ENCODE measurements at regions not wholly inside any gene's neighbourhood (a gene's known extent, or its start where the extent isn't known, plus 50 kb on each side); places are given as distances from the start of the nearest gene placed in this dataset.
"Not testable (repeated sequence)": the region's sequence is repeated elsewhere in the genome, so short reads cannot be mapped to it uniquely, and the experiment has no call there.

DNA sequence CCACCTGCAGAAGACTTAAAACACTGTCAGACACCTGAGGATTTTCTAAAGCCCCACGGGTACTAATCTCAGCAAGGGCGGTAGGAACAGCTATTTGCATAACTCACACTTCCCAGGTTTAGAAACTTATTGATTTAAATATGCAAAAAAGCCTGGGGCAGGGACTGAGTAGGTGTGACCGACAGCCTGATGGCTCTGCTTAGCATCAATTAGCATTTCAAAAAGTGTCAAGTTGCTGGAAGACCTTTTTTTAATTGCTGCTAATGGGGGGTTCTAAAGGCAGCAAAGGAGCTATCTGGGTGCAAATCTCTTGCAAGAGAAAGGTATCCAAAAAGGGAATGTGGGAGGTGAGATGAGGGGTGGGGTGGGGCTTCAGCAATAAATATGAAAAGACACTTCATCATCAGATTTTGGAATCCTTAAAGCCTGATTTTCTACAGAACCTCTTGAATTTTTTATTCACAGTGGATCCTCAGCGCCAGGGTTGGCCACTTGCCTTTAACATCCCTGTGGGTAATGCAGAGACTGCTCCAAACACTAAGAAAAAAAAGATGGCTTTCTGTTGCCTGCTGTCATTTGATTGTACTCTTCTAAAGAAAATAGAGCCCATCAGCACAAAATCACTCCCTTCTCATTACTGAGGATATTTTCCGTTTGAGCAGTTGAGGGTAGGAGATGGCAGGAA lies 121.1 kb upstream of the RMP24 start:
- H3K36me3 ChIP-seq (ENCODE audit: control insufficient read depth, insufficient read depth, low read length): no peaks in the 10 kb centered on the region
- no peak overlapping the region for H3K4me3 ChIP-seq (replicated peaks; ENCODE audit: low read depth, low read length)
- H3K27me3 ChIP-seq (replicated peaks; ENCODE audit: control insufficient read depth, insufficient read depth, low read length): no peaks in the 10 kb centered on the region
- TF ChIP-seq, protein P1, sequence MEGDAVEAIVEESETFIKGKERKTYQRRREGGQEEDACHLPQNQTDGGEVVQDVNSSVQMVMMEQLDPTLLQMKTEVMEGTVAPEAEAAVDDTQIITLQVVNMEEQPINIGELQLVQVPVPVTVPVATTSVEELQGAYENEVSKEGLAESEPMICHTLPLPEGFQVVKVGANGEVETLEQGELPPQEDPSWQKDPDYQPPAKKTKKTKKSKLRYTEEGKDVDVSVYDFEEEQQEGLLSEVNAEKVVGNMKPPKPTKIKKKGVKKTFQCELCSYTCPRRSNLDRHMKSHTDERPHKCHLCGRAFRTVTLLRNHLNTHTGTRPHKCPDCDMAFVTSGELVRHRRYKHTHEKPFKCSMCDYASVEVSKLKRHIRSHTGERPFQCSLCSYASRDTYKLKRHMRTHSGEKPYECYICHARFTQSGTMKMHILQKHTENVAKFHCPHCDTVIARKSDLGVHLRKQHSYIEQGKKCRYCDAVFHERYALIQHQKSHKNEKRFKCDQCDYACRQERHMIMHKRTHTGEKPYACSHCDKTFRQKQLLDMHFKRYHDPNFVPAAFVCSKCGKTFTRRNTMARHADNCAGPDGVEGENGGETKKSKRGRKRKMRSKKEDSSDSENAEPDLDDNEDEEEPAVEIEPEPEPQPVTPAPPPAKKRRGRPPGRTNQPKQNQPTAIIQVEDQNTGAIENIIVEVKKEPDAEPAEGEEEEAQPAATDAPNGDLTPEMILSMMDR (IDR thresholded peaks at IDR 0.05; ENCODE audit: insufficient read depth, low read length, poor library complexity, severe bottlenecking): no peak
- DNase-seq (ENCODE audit: extremely low read depth, insufficient read length): no peak

DNA sequence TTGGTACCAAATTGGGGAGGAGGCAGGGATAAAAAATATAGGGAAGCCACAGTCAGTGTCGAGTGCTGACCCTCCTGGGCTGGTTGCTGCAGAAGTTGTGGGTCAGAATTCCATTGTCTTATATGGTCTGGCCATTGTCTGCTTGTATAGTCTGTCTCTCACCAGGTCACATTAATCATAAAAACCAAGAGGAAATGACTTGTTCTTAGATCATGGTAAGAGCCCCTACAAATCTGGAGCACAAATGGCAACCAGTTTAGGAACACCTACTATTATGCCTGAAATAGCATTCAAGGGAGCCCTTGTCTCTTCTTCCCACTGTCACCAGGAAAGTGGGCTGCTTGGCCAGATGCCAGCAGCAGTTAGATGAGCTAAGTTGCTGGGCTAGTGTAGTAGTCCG lies 119.7 kb upstream of the RMP24 start:
- Histone ChIP-seq H3K27me3 (replicated peaks; ENCODE audit: control insufficient read depth, insufficient read depth, low read length) (no peaks in the 10 kb centered on the region), H3K36me3 (ENCODE audit: control insufficient read depth, insufficient read depth, low read length) (no peaks in the 10 kb centered on the region), H3K4me3 (replicated peaks; ENCODE audit: low read depth, low read length) (no peak overlapping the region)
- TF ChIP-seq, protein P1 (IDR thresholded peaks at IDR 0.05; ENCODE audit: insufficient read depth, low read length, poor library complexity, severe bottlenecking): no peak
- no peak for DNase-seq (ENCODE audit: extremely low read depth, insufficient read length)

DNA sequence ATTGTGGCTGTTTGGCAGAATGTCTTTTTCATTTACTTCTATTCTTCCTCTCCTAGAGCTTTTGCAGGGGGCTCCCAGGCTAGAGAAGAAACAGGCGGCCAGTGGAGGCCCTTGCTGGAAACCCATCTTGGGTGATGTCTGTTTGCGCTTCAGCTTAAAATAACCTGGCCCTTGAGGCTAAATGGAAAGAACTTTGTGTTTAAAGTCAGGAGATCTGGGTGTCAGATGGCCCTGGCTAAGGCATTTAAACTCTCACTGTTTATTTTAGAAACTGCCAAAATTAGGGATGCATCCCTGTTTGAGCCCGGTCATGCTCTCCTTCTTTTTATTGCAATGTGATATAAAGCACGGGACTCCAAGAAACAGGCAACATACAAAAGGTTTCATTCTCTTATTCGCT lies 118.4 kb upstream of the RMP24 start:
- DNase-seq (ENCODE audit: extremely low read depth, insufficient read length): no peak
- Histone ChIP-seq H3K4me3 (replicated peaks; ENCODE audit: low read depth, low read length) (no peak overlapping the region), H3K27me3 (replicated peaks; ENCODE audit: control insufficient read depth, insufficient read depth, low read length) (no peaks in the 10 kb centered on the region), H3K36me3 (ENCODE audit: control insufficient read depth, insufficient read depth, low read length) (no peaks in the 10 kb centered on the region)
- TF ChIP-seq, protein P1 (IDR thresholded peaks at IDR 0.05; ENCODE audit: insufficient read depth, low read length, poor library complexity, severe bottlenecking): no peak

DNA sequence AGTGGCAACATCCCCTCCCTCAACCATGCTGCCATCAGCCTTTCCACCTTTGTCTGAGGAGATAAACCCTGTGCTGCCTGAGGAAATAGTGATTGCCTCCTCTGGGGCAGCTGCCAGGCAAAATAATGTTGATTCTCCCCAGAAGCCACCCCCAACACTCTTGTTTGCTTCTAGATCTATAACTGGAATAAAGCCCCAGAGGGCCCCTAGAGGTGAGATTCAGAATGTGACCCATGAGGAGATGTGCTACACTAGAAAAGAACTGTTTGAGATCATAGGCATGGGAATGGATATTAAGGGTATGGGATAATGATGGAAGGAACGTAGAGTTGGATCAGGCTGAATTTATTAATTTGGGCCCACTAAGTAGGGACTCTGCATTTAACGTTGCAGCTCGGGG lies 116.3 kb upstream of the RMP24 start:
- H3K4me3 ChIP-seq (replicated peaks; ENCODE audit: low read depth, low read length): no peak overlapping the region
- no peak for DNase-seq (ENCODE audit: extremely low read depth, insufficient read length)
- H3K36me3 ChIP-seq (ENCODE audit: control insufficient read depth, insufficient read depth, low read length): no peaks in the 10 kb centered on the region
- TF ChIP-seq, protein P1 (IDR thresholded peaks at IDR 0.05; ENCODE audit: insufficient read depth, low read length, poor library complexity, severe bottlenecking): no peak
- no peaks in the 10 kb centered on the region for H3K27me3 ChIP-seq (replicated peaks; ENCODE audit: control insufficient read depth, insufficient read depth, low read length)

DNA sequence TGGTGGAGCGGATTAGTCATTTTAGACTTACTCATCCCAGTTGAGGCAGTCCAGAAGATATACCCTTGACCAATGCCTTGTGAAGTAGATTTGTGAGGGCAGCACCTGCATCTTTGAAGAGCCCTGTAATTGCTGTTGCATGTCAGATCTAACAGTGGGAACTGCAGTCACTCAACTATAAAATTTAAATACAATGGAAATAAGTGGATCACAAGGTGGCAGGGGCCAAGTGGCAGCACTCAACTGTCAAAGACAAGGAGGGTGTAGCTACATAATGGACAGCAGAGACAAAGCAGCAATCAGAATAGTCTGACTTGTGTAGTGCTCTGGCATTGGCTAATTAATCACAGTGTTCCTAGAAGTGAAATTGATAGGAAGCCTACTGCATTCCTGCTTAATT lies 115.8 kb upstream of the RMP24 start:
- not testable (repeated sequence) for H3K36me3 ChIP-seq (ENCODE audit: control insufficient read depth, insufficient read depth, low read length); H3K4me3 ChIP-seq (replicated peaks; ENCODE audit: low read depth, low read length); H3K27me3 ChIP-seq (replicated peaks; ENCODE audit: control insufficient read depth, insufficient read depth, low read length); DNase-seq (ENCODE audit: extremely low read depth, insufficient read length)

DNA sequence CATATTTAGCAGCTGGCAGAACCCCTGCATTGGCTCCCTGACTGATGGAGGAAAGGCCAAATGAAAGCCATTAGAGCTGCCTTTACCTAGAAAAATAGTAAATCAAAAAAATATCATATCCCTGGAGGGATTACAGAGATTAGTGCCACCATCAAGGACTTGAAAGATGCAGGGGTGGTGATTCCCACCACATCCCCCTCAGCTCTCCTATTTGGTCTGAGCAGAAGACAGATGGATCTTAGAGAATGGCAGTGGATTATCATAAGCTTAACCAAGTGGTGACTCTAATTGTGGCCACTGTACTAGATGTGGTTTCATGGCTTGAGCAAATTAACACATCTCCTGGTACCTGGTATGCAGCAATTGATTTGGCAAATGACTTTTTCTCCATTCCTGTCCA lies 114.9 kb upstream of the RMP24 start:
- H3K4me3 ChIP-seq (replicated peaks; ENCODE audit: low read depth, low read length): not testable (repeated sequence)

More for the DNA sequence above, 114.9 kb upstream of the RMP24 start:
- not testable (repeated sequence) for DNase-seq (ENCODE audit: extremely low read depth, insufficient read length); H3K36me3 ChIP-seq (ENCODE audit: control insufficient read depth, insufficient read depth, low read length); H3K27me3 ChIP-seq (replicated peaks; ENCODE audit: control insufficient read depth, insufficient read depth, low read length)
